Fibroblast of skin of right quadriceps (primary cell): ENCODE measurements at regions not wholly inside any gene's neighbourhood (a gene's known extent, or its start where the extent isn't known, plus 50 kb on each side); places are given as distances from the start of the nearest gene placed in this dataset.

Source experiments
- DNase-seq: peaks from one replicate; pipeline ENCODE4 v3.0.0-alpha.2; 2013

- no peak for DNase-seq
Measured at GRCh38 chr13:66068683-66069082, 1161.5 kb downstream of the PCDH9 start.

GRCh38 chr13:66048888-66049287 lies 1181.2 kb downstream of the PCDH9 start:
- DNase-seq = no peak

GRCh38 chr13:66040506-66040905 lies 1189.6 kb downstream of the PCDH9 start:
- DNase-seq = peak; percentile 9

GRCh38 chr13:66037096-66037495 lies 1193.0 kb downstream of the PCDH9 start:
- no peak for DNase-seq

- DNase-seq = no peak
Measured at GRCh38 chr13:66036636-66037035, 1193.5 kb downstream of the PCDH9 start.

- peak; percentile 1 for DNase-seq
Measured at GRCh38 chr13:66036024-66036614, 1194.0 kb downstream of the PCDH9 start.

- no peak for DNase-seq
Measured at GRCh38 chr13:66033924-66034323, 1196.2 kb downstream of the PCDH9 start.

DNA sequence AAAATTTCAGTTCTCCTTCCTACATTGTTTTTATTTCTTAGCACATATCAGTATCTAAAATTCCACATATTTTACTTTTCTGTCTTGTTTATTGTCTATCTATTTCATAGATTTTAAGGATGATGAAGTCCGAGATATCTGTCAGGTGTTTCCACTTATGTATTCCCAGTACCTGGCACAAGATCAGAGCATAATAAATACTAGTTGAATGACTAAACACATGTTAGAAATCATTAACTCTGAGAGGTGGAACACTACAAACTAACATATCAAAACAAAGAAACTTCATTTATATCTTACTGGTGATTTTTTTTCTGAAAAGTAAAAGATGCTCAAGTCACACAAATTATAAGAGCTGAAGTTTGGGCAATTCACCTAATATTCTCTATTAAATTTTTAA lies 1208.3 kb downstream of the PCDH9 start:
- DNase-seq = no peak

DNA sequence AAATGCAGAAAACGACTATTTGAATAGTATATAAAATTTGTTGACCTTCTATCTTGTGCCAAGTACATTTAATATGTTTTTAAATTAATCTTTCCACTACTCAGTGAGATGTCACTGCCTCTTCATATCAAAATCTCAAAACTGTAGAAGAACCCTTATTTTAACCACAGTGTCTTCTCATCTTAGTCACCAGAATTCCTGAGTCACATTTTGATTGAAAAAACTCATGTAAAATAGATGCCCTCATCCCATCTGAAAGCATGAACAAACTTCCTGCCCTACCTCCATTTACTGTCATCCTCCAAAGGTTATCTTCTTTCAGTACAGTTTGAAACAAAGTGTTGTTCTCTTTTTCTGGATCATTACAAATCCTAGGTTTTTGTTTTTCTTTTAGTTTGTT lies 1215.4 kb downstream of the PCDH9 start:
- DNase-seq = no peak

- DNase-seq = no peak
Measured at GRCh38 chr13:66009241-66009640, 1220.9 kb downstream of the PCDH9 start.

DNA sequence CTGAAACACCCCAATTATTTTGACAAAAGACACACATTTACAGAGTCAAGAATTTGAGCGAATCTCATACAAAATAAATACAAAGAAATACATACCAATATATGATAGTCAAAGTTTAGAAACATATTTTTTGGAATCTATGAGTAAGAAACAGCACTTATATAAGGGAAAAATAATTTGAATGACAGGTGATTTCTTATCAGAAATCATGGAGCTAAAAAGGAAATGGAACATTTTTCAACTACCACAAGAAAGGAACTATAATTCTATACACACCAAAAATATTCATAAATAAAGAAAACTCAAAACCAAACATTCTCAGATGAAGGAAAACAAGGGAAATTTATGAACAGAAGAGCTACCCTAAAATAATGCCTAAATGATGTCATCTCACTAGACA lies 1226.6 kb downstream of the PCDH9 start:
- no peak for DNase-seq

DNA sequence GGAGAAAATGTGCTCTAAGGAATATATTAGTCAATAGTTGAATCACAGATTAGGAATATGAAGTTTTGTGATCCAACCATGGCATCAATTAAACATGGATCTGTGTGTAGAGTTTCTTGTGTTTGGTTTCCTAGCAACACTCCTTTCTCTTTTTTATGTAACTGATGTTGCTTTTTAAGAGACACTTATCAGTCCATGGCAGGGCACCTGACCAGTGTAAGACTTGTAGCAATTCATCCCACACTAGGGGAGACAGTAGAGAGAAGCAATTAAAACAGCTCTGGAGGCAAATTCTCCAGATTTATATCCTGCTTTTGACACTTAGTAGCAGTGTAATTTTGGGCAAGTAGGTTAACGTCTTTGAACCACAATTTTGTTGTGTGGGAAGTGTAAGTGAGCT lies 1229.0 kb downstream of the PCDH9 start:
- DNase-seq = no peak

GRCh38 chr13:65999411-65999810 lies 1230.7 kb downstream of the PCDH9 start:
- DNase-seq = no peak

DNA sequence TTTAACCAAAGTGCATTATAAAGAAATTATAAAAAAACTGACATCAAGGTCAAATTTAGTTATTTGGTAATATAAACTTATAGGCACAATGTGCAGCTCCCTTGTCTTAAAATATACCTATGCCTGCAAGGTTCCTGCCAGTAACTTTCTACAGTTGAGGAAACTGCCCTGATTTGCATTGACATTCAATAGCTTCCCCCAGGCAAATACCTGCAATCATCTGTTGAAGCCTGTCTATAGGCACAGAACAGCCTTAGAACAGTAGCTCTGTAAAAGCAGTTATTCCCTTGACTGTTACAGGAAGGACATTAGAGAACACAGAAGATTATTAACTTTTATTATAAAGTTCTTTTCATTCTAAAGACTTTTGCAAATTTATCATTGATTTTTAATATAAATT lies 1239.5 kb downstream of the PCDH9 start:
- DNase-seq = no peak

GRCh38 chr13:65985612-65986011 lies 1244.5 kb downstream of the PCDH9 start:
- no peak for DNase-seq

DNA sequence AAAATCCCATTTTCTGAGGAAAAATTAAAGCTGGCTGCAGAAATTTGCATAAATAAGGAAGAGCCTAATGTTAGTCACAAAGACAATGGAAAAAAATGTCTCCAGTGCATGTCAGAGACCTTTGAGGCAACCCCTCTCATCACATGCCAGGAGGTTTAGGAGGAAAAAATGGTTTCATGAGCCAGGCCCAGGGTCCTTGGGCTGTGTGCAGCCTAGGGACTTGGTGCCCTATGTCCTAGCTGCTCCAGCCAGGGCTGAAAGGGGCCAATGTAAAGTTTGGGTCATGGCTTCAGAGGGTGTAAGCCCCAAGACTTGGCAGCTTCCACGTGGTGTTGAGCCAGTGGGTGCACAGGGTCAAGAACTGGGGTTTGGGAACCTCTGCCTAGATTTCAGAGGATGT lies 1252.6 kb downstream of the PCDH9 start:
- no peak for DNase-seq

DNA sequence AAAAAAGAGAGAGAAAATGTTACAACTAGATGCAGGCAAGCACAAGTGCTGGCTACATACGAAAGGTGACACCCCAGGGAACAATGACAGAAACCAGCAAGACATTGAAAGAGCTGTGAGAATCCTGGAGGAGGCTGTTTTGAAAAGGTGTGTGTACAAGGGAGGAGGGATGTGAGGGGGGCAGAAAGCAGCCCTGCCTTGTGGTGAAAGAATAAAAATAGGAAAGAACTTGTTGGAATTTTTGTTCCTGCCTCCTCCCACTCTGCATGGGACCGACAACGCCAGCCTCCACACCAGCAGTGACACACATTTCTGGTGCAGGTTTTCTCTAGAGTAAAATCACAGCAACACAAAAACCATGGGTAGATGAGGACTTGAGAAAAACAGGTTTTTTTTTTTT lies 1258.6 kb downstream of the PCDH9 start:
- DNase-seq = no peak

DNA sequence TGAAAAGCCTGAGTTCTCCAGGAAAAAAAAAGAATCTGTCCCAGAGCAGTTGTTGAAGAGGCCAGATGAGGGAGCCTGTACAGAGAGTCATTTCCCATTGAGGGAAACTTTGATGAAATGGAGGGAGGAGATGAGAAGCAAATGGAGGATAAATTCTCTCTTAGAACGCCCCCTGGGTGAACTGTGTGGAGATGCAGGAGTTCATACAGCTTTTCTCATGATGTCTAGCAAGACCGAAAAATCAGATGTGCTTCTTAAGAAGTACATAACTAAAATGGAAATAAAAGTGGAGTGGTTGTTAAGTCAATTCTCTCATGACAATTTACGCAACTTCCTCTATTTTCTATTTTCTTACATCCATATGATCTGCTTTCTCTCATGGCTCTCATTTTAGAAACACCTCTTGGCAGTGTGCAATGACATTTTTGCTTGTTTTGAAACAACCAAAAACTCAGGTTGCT lies 1263.1 kb downstream of the PCDH9 start:
- DNase-seq = peak; percentile 44

DNA sequence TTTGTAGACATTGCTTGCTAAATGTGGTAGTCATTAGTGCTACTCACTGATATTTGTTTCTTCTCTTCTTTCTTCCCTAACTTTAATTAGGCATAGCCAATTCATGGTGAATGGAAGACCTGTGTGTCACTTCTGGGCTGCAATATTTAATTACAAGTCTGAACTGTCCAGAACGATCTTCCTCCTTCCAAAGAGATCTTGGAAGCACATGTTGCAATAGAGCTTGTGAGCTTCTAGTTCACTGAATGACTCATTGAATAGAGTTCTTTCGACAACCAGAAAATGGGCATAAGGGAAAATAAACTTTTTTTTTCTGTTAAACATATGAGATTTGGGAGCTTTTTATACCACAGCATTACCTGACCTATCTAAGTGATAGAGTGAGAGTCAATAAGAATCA lies 1264.6 kb downstream of the PCDH9 start:
- DNase-seq = peak; percentile 10

GRCh38 chr13:65964672-65965071 lies 1265.5 kb downstream of the PCDH9 start:
- DNase-seq = no peak

DNA sequence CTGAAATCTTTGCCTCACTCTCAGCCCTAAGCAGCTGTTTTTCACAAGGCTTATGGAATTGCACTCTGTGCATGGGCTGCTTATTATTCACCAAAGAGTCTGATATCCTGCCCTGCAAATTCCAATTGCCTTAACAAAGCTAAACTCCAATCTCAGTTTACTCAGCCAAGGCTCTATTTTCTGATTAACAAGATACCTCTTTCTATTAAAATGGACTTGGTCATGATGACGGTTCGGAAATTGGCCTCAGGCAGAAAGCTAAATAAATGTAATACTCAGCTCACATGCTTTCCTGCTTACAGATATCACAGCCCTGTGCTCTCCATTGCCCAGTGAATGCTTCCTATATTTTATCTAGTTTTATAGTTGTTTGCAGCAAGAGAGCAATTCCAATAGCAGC lies 1270.8 kb downstream of the PCDH9 start:
- DNase-seq = no peak

GRCh38 chr13:65946387-65946786 lies 1283.7 kb downstream of the PCDH9 start:
- no peak for DNase-seq

DNA sequence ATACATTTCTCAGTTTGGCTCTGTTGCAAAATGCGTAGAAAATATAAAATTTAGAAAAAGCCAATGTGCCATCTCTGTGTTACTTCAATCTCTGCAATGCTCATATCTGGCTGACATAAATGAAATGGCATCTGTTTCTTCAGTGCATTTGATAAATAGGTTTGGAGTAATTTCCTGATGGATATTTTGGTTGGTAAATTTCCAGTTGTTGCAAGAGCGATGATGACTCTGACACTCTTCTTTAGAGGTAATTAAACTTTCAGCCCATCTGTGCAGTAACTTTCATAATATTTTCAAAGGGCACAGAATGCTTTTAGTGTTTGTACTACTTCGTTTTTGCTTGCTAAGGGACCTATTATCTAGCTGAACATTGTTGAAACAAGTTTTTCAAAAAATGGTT lies 1286.4 kb downstream of the PCDH9 start:
- peak; percentile 19 for DNase-seq

GRCh38 chr13:65943024-65943423 lies 1287.1 kb downstream of the PCDH9 start:
- DNase-seq = peak; percentile 11

GRCh38 chr13:65940720-65941119 lies 1289.4 kb downstream of the PCDH9 start:
- DNase-seq = no peak

DNA sequence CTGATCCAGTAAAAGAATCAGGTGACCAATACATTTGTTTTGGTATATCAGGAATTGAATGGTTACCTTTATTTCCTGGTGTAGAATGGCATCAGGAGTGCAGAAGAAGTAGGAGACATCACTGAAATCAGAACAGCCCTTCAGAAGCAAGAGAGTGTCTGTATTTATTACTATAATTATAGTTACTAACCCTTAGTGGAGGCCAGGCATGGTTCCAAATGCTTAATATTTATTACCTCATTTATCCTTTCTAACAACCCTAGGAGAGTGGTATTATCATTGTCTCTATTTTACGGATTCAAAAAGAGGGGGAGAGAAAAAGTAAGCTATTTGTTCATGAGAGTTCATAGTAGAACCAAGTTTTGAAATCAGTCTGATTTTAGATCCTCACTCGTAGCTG lies 1292.9 kb downstream of the PCDH9 start:
- DNase-seq = no peak
